NB4 (cell line): ENCODE measurements at regions not wholly inside any gene's neighbourhood (a gene's known extent, or its start where the extent isn't known, plus 50 kb on each side); places are given as distances from the start of the nearest gene placed in this dataset.

Experiments
- POLR2A ChIP-seq: IDR thresholded peaks from 2 replicates; pipeline ENCODE4 v1.6.1; 2011; ENCODE audit warnings: mild to moderate bottlenecking; ENCODE audit not compliant: insufficient read length; ENCODE audit errors: extremely low read depth
- TF ChIP-seq, protein P1 (sequence below): IDR thresholded peaks from one replicate; pipeline ENCODE4 v1.5.1; 2012; ENCODE audit warnings: low read depth, low read length
- TF ChIP-seq, protein P2 (sequence below): IDR thresholded peaks from 2 replicates; pipeline ENCODE4 v1.6.1; 2011; ENCODE audit warnings: low read depth, low read length

GRCh38 chr7:125644109-125644508 lies 714.5 kb upstream of the POT1 start:
- TF ChIP-seq, protein P1, sequence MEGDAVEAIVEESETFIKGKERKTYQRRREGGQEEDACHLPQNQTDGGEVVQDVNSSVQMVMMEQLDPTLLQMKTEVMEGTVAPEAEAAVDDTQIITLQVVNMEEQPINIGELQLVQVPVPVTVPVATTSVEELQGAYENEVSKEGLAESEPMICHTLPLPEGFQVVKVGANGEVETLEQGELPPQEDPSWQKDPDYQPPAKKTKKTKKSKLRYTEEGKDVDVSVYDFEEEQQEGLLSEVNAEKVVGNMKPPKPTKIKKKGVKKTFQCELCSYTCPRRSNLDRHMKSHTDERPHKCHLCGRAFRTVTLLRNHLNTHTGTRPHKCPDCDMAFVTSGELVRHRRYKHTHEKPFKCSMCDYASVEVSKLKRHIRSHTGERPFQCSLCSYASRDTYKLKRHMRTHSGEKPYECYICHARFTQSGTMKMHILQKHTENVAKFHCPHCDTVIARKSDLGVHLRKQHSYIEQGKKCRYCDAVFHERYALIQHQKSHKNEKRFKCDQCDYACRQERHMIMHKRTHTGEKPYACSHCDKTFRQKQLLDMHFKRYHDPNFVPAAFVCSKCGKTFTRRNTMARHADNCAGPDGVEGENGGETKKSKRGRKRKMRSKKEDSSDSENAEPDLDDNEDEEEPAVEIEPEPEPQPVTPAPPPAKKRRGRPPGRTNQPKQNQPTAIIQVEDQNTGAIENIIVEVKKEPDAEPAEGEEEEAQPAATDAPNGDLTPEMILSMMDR, result no peak
- no peak for TF ChIP-seq POLR2A
- TF ChIP-seq, protein P2, sequence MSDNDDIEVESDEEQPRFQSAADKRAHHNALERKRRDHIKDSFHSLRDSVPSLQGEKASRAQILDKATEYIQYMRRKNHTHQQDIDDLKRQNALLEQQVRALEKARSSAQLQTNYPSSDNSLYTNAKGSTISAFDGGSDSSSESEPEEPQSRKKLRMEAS, result no peak
